ENCODE measurements at regions not wholly inside any gene's neighbourhood (a gene's known extent, or its start where the extent isn't known, plus 50 kb on each side); places are given as distances from the start of the nearest gene placed in this dataset.

GRCh38 chr13:50355797-50356196, 340.6 kb downstream of the KCNRG start:
- no peak for FAIRE-seq
- no peak for DNase-seq (ENCODE audit: low spot score)

GRCh38 chr13:50357136-50357535, 341.9 kb downstream of the KCNRG start:
- DNase-seq (ENCODE audit: low spot score) (no peak), FAIRE-seq (no peak)

DNA sequence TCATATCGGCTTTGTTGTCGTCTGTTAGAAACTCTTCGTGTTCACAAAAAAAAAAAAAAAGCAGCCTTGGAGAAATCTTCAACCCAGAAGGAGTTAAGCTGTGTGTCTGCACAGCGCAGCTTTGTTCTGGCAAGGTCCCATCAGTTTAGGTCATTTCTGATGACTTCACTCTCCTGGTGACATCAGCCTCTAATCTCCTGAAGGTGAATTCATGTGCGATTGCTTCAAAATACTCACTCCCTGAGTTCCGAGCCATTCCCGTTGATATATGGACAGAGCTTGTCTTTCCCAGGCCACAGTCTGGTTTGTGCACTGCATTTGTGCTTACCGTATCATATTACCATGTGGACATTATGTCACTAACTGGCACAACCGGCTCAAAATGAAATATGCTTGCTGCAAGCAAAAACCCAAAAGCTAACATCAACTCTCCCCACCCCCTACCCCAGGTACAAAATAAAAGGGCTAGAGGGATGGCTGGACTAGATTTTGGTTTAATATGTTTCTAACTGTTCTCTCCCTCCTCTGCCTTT, 342.4 kb downstream of the KCNRG start:
- peak; percentile 95 for DNase-seq (ENCODE audit: low spot score)
- peak; percentile 89 for FAIRE-seq

DNA sequence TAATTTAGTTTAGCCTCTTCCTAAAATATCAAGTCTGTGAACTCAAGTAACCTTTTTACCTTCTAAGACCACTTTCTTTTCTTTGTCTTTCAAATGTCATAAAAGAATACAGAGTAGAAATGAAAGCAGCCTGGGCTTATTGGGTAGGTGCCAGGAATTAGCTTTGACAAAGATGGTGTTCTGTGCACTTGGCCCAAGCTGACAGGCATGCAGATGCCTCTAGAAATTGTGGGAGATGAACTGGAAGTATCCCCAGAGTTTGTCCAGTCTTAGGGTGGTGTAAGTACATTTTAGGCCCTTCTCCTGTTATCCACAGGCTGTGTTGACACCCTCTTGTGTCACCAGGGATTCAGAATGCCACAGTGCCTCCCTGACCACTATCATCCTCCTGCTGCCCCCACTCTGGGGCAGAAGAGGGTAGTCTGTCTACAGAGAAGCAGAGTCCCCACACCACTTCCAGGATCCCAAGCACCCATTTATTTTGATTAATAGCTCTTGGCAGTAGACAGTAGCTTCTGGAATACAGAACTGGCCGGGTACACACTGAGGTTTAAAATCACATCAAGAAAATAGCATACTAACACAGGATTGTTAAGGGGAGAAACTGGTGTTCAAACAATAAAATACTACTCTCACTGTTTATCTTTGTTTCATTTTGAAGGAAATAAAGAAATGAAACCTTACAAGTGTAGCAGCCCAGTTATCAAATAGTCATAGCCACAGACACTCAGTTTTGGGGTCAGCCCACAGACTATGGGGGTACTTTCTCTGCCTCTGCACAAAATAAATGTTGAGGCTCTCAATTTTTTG, 343.2 kb downstream of the KCNRG start:
- FAIRE-seq (no peak), DNase-seq (ENCODE audit: low spot score) (no peak)

DNA sequence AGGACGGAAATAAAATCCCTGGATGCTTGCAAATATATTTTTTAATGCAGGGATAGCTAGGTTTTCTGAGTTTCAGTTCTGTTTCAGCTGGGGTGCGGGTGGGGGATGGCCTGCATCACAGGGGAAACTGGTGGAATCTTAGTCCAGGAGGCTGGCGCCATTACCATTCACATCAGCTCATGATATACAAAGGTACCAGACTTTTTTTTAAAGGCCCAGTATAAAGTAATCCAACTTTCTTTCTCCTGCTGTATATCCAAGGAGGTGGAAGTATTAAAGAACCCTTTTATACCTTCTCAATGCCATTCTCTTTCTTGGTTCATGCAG, 343.8 kb downstream of the KCNRG start:
- DNase-seq (ENCODE audit: low spot score), result no peak
- no peak for FAIRE-seq

GRCh38 chr13:50359779-50360178, 344.5 kb downstream of the KCNRG start:
- DNase-seq (ENCODE audit: low spot score) (no peak), FAIRE-seq (no peak)

DNA sequence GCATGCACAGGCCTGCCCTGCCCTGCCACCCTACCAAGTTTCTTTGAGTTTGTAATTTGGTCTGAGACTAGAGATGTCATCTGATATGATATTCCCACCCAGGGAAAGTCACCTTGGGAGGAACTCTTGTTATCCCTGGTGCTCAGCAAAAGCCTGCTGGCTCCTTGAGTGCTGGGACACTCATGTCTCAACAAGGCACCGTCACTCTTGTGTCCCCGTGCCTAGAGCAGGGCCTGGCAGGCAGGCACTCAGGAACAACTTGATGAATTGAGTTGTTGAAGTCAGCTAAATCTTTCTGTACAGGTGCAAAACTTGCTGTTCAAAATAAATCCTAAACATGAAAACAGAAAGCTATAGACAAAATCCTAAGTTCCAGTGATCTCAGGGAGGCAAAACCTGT, 345.4 kb downstream of the KCNRG start:
- DNase-seq (ENCODE audit: low spot score), result no peak
- no peak for FAIRE-seq

DNA sequence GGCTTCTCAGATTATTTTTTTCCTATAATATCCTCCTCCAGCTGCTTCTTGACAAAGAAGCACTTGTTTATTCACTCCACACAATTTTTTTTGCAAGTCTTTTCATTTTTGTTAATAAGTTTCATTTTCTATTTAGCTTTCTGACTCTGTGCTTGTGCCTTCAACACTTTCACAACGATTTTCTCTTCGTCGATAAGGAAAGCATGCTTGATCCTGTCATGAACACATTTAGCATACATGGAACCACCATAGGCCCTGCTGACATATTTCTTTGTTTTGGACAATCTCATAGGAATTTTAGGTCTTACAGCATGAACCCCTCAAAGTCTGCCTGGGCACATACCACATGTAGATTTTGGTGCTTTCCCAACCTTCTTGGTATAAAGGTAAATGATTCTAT, 346.0 kb downstream of the KCNRG start:
- FAIRE-seq (no peak), DNase-seq (ENCODE audit: low spot score) (no peak)

DNA sequence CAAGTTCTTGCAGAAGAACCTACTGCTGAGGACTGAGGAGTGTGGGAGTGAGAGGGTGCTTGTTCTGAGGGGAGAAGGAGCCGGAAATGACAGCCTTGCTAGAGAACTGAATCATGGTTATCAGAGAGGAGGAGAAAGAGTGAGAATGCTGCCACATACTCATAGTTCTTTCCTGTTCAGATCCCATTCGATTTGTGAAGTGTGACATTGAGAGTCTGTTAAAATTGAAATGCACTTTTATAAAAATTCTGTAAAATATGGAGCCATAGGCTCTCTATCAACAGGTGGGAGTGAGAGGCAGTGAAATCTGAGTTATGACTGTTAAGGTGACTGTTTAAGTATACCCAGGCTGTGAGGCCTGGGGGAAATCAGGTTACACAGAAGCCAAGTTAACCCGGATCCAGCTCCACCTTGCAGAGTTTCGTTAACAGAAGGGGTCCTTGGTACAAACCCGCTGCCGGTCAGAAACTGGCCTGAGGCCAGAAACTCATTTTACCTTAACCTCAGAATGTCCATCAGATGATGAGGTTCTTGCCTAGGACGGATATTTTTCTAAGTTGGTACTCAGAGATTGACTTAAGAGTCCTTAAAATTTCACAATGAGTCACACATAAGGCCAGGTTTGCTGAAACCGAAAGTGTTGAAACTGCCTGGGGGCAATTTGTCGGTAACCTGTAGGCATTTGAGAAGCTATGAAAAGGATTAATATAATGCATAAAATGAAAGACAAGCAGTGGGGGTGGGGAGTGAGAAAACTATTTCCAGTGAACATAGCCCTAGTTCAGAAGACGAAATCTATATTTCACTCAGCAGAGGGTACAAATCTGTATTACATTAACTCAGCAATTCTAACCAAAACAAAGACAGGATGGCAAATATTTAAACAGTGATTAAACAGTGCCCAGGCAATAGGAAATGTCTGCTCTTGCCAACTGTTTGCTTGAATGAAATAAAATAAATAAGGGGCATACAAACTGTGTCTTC, 350.5 kb downstream of the KCNRG start:
- DNase-seq (ENCODE audit: low spot score) (peak; percentile 48), FAIRE-seq (peak; percentile 74)

DNA sequence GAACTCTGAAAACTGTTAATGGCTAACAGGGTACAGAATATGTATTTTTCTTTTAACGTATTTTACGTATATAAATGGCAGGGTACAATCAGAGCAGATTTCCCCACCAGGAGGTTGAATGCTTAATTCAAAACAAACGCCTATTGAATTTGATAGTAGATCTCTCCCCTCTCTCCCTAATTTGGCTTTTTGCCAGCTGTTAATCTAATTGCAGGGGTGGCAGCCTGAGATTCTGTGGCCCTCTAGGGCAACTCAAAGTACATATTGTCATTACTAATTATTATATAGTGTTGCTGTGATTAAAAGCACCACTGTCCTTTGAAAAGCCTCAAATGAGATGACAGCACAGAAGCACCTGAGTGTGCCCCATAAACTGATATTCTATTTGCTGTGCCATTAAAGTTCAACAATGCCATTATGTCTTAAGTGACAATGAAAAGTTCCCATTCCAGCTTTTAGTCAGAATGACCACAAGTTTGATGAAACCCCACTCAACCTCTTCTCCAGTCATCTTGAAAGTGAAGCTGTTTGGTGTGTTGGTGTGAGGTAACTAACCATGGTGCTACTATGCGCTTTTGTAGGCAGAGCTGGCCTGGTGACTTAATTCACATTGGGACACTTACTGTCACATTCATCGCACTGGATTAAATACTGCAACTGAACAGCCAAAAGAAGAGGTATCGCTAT, 351.4 kb downstream of the KCNRG start:
- FAIRE-seq (no peak), DNase-seq (ENCODE audit: low spot score) (no peak)

GRCh38 chr13:50369646-50370045, 354.4 kb downstream of the KCNRG start:
- no peak for FAIRE-seq
- DNase-seq (ENCODE audit: low spot score), result no peak

DNA sequence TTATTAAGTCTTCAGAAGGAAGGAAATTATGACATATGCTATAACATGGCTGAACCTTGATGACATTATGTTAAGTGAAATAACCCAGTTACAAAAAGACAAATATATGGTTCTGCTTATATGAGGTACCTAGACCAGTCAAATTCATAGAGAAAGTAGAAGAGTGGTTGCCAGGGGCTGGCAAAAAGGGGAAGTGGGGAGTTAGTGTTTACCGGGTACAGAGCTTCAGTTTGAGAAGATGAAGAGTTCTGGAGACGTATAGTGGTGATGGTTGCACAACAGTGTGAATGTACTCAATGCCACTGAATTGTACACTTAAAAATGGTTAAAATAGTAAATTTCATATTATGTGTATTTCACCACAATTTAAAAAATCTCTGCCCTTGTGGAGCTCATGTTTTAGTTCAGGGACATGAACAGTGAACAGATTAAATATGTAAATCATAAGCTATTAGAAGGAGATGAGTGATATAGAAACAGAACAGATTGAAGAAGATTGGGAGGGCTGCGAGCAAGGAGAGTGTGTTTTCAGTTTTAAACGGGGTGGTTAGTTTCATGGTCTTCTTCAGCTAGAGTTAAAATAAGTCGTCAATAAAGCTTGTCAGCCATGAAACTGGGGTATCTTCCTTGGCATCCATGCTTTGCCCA, 355.2 kb downstream of the KCNRG start:
- DNase-seq (ENCODE audit: low spot score) (no peak), FAIRE-seq (no peak)

DNA sequence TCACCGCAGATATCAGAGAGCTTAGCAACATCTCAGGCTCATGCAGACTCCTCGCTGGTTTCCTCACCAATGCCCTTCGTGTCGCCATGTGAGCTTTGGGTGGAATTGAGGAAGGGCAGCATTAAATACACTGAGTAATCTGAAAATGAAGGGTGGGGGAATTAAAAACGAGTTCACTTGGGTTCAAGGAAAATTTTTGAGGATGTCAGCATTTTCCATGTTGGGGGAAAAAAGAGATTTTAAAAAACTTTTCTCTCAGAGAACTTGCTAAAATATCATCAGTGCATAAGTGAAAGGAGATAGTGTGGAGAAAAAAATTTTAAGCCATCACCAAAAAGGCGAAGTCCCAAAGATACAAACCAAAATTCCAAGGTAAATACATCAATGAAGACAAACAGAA, 359.3 kb downstream of the KCNRG start:
- no peak for FAIRE-seq
- DNase-seq (ENCODE audit: low spot score), result no peak

GRCh38 chr13:50375792-50376191, 360.5 kb downstream of the KCNRG start:
- peak; percentile 86 for FAIRE-seq
- DNase-seq (ENCODE audit: low spot score), result peak; percentile 72

DNA sequence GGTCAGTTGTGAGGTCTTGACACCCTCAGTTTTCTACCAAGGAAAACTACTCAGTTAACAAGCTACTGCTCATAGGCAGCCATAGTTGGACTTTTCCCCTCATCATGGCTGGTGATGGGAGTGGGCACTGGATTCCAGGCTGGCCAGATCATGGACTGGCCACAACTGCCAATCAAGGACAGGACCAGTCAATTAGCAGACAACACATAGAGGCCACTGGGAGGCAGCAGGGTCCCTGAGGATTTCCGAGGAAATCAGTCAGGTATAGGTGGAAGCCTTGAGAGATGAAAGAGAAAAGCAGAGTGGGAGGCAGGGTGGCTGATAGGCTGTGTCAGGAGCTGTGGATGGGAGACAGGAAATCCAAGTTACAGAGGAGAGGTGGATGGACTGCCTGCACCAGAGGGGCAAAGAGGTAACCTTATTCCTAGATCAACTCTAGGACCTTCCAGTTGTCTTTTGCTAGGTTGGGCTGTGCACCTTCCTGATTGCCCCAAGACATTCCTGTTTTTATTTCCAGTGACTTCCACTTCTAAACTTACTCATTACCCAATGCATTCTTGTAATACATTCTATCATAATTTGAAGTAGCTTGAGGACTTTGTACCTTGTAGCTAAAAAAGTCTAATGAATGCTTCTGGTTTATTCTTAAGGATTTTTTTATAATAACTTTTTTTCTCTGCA, 361.8 kb downstream of the KCNRG start:
- DNase-seq (ENCODE audit: low spot score), result peak; percentile 5
- no peak for FAIRE-seq

- FAIRE-seq (no peak), DNase-seq (ENCODE audit: low spot score) (no peak)
Observed at GRCh38 chr13:50377726-50378270, 362.6 kb downstream of the KCNRG start.

DNA sequence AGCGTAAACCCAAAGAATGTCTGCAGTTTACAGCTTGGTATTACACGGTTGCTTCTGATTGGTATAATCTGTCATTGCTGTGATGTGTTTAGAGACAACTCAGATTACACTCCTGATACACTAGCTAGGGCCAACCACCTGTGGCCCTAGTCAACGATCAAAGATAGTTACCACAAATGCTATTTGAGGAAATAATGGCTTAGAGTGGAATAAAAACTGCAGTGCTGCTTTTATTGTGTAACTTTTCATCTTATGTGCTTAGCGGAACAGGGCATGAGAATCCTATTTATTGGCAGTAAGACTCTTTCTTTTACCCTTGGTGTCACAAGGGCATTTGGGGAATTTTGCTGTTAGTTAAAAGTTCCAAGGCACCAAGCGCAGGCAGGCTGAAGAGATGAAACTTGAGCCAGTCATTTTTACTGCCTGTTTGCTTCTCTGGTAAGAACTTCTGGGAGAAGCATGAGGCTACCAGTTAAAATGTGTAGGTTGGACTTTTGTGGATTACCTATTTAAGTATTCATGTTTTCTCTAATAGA, 363.3 kb downstream of the KCNRG start:
- FAIRE-seq, result no peak
- no peak for DNase-seq (ENCODE audit: low spot score)

GRCh38 chr13:50379584-50379983, 364.3 kb downstream of the KCNRG start:
- DNase-seq (ENCODE audit: low spot score), result peak; percentile 78
- FAIRE-seq, result peak; percentile 93

- FAIRE-seq (no peak), DNase-seq (ENCODE audit: low spot score) (no peak)
Observed at GRCh38 chr13:50380905-50381304, 365.7 kb downstream of the KCNRG start.

DNA sequence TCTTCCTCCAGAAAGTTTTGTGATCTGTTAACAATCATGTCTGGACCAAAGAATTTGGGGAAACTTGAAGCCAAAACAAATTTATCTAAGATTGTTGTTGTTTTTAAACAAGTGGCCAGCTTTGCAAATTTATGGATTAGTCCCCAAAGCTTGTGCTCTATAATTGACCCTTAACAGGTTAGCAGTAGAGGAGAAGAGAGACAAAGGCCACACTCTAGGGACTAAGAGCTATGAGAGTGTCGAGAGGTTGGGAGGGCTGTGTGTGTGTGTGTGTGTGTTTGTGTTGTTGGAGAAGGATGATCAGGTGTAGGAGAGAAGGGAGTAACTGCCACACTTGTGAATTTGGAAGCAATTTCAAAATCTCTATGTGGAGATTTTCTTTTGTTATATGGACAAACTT, 367.3 kb downstream of the KCNRG start:
- FAIRE-seq (no peak), DNase-seq (ENCODE audit: low spot score) (no peak)
